GM18505 (cell line): ENCODE measurements at regions not wholly inside any gene's neighbourhood (a gene's known extent, or its start where the extent isn't known, plus 50 kb on each side); places are given as distances from the start of the nearest gene placed in this dataset.
"Not testable (repeated sequence)": the region's sequence is repeated elsewhere in the genome, so short reads cannot be mapped to it uniquely, and the experiment has no call there.

Experiments
- ATAC-seq: cut with Tn5 transposase; IDR thresholded peaks from one replicate; pipeline ENCODE4 v1.9.1; 2021; ENCODE audit not compliant: unreplicated experiment
- POLR2A ChIP-seq: IDR thresholded peaks from 4 replicates; pipeline ENCODE4 v1.6.1; 2011; ENCODE audit warnings: borderline replicate concordance; ENCODE audit not compliant: insufficient read depth, insufficient read length; ENCODE audit errors: extremely low read depth

- no peak for ATAC-seq
- TF ChIP-seq POLR2A: no peak
Observed at GRCh38 chr7:146057958-146058357, 58.6 kb upstream of the CNTNAP2 start.

GRCh38 chr7:146054909-146055308 lies 61.7 kb upstream of the CNTNAP2 start:
- no peak for TF ChIP-seq POLR2A
- ATAC-seq: no peak

GRCh38 chr7:146053492-146053891 lies 63.1 kb upstream of the CNTNAP2 start:
- TF ChIP-seq POLR2A: no peak
- ATAC-seq: no peak

GRCh38 chr7:146043310-146043709 lies 73.3 kb upstream of the CNTNAP2 start:
- ATAC-seq: not testable (repeated sequence)

GRCh38 chr7:146028251-146028750 lies 88.3 kb upstream of the CNTNAP2 start:
- ATAC-seq: no peak

GRCh38 chr7:146027243-146027642 lies 89.4 kb upstream of the CNTNAP2 start:
- no peak for ATAC-seq
- no peak for TF ChIP-seq POLR2A

More at GRCh38 chr7:146028251-146028750, 88.3 kb upstream of the CNTNAP2 start:
- no peak for TF ChIP-seq POLR2A

- TF ChIP-seq POLR2A: no peak
- no peak for ATAC-seq
Observed at GRCh38 chr7:146022776-146023175, 93.8 kb upstream of the CNTNAP2 start.

- ATAC-seq: not testable (repeated sequence)
Observed at GRCh38 chr7:146019041-146020004, 97.3 kb upstream of the CNTNAP2 start.

GRCh38 chr7:146017366-146017765 lies 99.2 kb upstream of the CNTNAP2 start:
- ATAC-seq: not testable (repeated sequence)

GRCh38 chr7:146014154-146014553 lies 102.4 kb upstream of the CNTNAP2 start:
- not testable (repeated sequence) for ATAC-seq

- no peak for TF ChIP-seq POLR2A
- ATAC-seq: no peak
Observed at GRCh38 chr7:146008293-146008692, 108.3 kb upstream of the CNTNAP2 start.

GRCh38 chr7:146004805-146005204 lies 111.8 kb upstream of the CNTNAP2 start:
- no peak for ATAC-seq
- no peak for TF ChIP-seq POLR2A

- ATAC-seq: peak; percentile 85
- TF ChIP-seq POLR2A: no peak
Observed at GRCh38 chr7:146002431-146003078, 114.0 kb upstream of the CNTNAP2 start.

- no peak for ATAC-seq
- TF ChIP-seq POLR2A: no peak
Observed at GRCh38 chr7:146002008-146002407, 114.6 kb upstream of the CNTNAP2 start.
